ENCODE measurements at regions not wholly inside any gene's neighbourhood (a gene's known extent, or its start where the extent isn't known, plus 50 kb on each side); places are given as distances from the start of the nearest gene placed in this dataset.
"Not testable (repeated sequence)": the region's sequence is repeated elsewhere in the genome, so short reads cannot be mapped to it uniquely, and the experiment has no call there.

DNA sequence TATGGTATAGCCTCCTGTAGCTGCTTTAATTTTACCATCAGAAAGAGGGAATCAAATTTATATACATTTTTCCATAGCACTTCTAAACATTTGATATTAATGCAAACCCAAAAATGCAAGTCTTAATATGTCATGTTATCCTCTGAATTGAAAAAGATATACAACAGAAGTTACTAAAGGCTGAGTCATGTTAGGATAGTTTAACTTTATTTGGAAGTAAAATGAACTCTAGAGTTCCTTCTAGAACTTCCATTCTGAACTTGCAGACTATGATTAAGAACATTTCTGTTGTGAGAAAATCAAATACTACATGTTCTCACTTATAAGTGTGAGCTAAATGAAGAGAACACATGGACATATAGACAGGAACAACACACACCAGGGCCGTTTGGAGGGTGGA, 317.3 kb upstream of the PRR16 start:
- peak; percentile 44 for DNase-seq
- Histone ChIP-seq H3K9me2 (ENCODE audit: insufficient read depth) (no peaks in the 10 kb centered on the region), H3K36me3 (ENCODE audit: low read depth) (no peaks in the 10 kb centered on the region), H3K27me3 (replicated peaks; ENCODE audit: insufficient read depth) (no peaks in the 10 kb centered on the region), H4K20me1 (ENCODE audit: insufficient read depth) (no peaks in the 10 kb centered on the region), H2AFZ (no peak overlapping the region), H3K9ac (no peak overlapping the region), H3F3A (ENCODE audit: insufficient read depth) (peaks cover 9% of the 10 kb centered on the region), H3K27ac (no peak overlapping the region), H3K79me2 (ENCODE audit: insufficient read depth) (no peaks in the 10 kb centered on the region), H3K9me3 (ENCODE audit: low read depth) (no peaks in the 10 kb centered on the region), H3K4me3 (no peak overlapping the region), H3K4me1 (ENCODE audit: insufficient read depth) (peaks cover 10% of the 10 kb centered on the region), H3K4me2 (ENCODE audit: unreplicated experiment) (peak overlapping the region; percentile 11)
- WGBS, 2 experiments (ENCODE audit: low coverage in 1 of 2, low lambda C conversion rate in 2 of 2, missing lambda C conversion rate in 2 of 2): 68 to 88% methylated on average over 1 of the region's 1 CpG
- in situ Hi-C loops (cut with MboI): no loop called here
- TF ChIP-seq EZH2 (IDR thresholded peaks at IDR 0.05; ENCODE audit: insufficient read depth, poor library complexity, severe bottlenecking): no peak
- no peak for TF ChIP-seq EZH2phosphoT487 (IDR thresholded peaks at IDR 0.05; ENCODE audit: insufficient read depth, low read depth)

GRCh38 chr5:120147911-120148310, 316.2 kb upstream of the PRR16 start:
- Histone ChIP-seq H3K4me1 (ENCODE audit: insufficient read depth) (peaks cover 20% of the 10 kb centered on the region), H3F3A (ENCODE audit: insufficient read depth) (peaks cover 17% of the 10 kb centered on the region)
- H3K9me3 ChIP-seq (ENCODE audit: low read depth); in situ Hi-C loops (cut with MboI); H3K27me3 ChIP-seq (replicated peaks; ENCODE audit: insufficient read depth); H4K20me1 ChIP-seq (ENCODE audit: insufficient read depth); H3K79me2 ChIP-seq (ENCODE audit: insufficient read depth); DNase-seq; H3K36me3 ChIP-seq (ENCODE audit: low read depth); H3K4me3 ChIP-seq; H3K9me2 ChIP-seq (ENCODE audit: insufficient read depth); H3K9ac ChIP-seq; H2AFZ ChIP-seq; H3K4me2 ChIP-seq (ENCODE audit: unreplicated experiment); H3K27ac ChIP-seq: not testable (repeated sequence)
- 96% methylated on average over 11 to 21 of the region's 23 CpGs for WGBS, 2 experiments (ENCODE audit: low coverage in 1 of 2, low lambda C conversion rate in 2 of 2, missing lambda C conversion rate in 2 of 2)

DNA sequence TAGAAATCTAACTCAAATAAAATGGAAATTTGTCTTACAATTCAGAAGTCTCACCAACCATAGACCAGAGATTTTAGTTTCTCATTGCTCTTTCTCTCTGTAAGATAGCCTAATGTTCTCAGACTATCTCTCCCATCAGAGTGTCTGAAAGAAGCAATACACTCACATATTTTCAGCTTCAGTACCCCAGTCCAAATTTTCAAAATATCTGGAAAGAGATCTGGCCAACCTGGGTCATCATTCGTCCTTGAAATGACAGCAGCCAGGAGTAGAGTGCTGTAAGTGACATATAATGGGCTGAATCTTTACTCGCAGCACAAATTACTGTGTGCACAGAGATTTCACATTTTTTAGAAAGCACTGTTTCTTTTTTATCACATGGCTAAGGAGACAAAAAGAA, 313.3 kb upstream of the PRR16 start:
- DNase-seq: no peak
- H3K27ac ChIP-seq: no peak overlapping the region
- no peak overlapping the region for H3K4me3 ChIP-seq
- no peaks in the 10 kb centered on the region for H3K9me2 ChIP-seq (ENCODE audit: insufficient read depth)
- 96% methylated on average over 2 of the region's 2 CpGs for WGBS, 2 experiments (ENCODE audit: low coverage in 1 of 2, low lambda C conversion rate in 2 of 2, missing lambda C conversion rate in 2 of 2)
- H3K27me3 ChIP-seq (replicated peaks; ENCODE audit: insufficient read depth): no peaks in the 10 kb centered on the region
- no peaks in the 10 kb centered on the region for H4K20me1 ChIP-seq (ENCODE audit: insufficient read depth)
- H3K36me3 ChIP-seq (ENCODE audit: low read depth): no peaks in the 10 kb centered on the region
- H3K9me3 ChIP-seq (ENCODE audit: low read depth): no peaks in the 10 kb centered on the region
- in situ Hi-C loops (cut with MboI): no loop called here
- H3K4me2 ChIP-seq (ENCODE audit: unreplicated experiment): no peak overlapping the region
- peaks cover 23% of the 10 kb centered on the region for H3K4me1 ChIP-seq (ENCODE audit: insufficient read depth)
- H3F3A ChIP-seq (ENCODE audit: insufficient read depth): peaks cover 22% of the 10 kb centered on the region
- no peak overlapping the region for H2AFZ ChIP-seq
- TF ChIP-seq EZH2phosphoT487 (IDR thresholded peaks at IDR 0.05; ENCODE audit: insufficient read depth, low read depth): no peak
- TF ChIP-seq EZH2 (IDR thresholded peaks at IDR 0.05; ENCODE audit: insufficient read depth, poor library complexity, severe bottlenecking): no peak
- no peaks in the 10 kb centered on the region for H3K79me2 ChIP-seq (ENCODE audit: insufficient read depth)
- H3K9ac ChIP-seq: no peak overlapping the region

- Histone ChIP-seq H3F3A (ENCODE audit: insufficient read depth) (peaks cover 22% of the 10 kb centered on the region), H3K4me1 (ENCODE audit: insufficient read depth) (peaks cover 23% of the 10 kb centered on the region), H4K20me1 (ENCODE audit: insufficient read depth) (no peaks in the 10 kb centered on the region), H3K4me3 (no peak overlapping the region), H3K36me3 (ENCODE audit: low read depth) (no peaks in the 10 kb centered on the region), H3K27ac (no peak overlapping the region), H3K9ac (no peak overlapping the region), H3K27me3 (replicated peaks; ENCODE audit: insufficient read depth) (no peaks in the 10 kb centered on the region), H2AFZ (no peak overlapping the region), H3K79me2 (ENCODE audit: insufficient read depth) (no peaks in the 10 kb centered on the region), H3K9me2 (ENCODE audit: insufficient read depth) (no peaks in the 10 kb centered on the region), H3K9me3 (ENCODE audit: low read depth) (no peaks in the 10 kb centered on the region), H3K4me2 (ENCODE audit: unreplicated experiment) (no peak overlapping the region)
- in situ Hi-C loops (cut with MboI): no loop called here
- no peak for DNase-seq
- TF ChIP-seq EZH2phosphoT487 (IDR thresholded peaks at IDR 0.05; ENCODE audit: insufficient read depth, low read depth) (no peak), EZH2 (IDR thresholded peaks at IDR 0.05; ENCODE audit: insufficient read depth, poor library complexity, severe bottlenecking) (no peak)
- WGBS, 2 experiments (ENCODE audit: low coverage in 1 of 2, low lambda C conversion rate in 2 of 2, missing lambda C conversion rate in 2 of 2): 98 to 100% methylated on average over 1 of the region's 1 CpG
Observed at GRCh38 chr5:120151181-120151580, 312.9 kb upstream of the PRR16 start.

DNA sequence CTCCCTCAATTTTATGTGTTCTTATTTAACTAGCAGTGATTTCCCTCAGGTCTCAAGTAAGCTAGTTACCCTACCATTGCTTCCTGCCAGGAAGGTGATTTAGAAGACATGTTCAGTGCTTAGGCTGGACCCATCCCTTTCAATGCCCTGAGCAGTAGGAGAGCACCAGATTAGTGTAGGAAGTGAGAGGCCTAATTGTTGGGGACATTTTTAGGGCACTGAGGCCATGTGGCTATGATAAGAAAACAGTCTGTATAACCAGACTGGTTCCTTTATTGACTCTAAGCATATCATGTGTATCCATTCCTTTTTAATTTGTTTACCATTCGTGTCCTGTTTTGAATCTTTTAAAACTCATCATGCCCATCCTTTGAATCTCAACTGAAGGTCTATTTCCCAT, 312.3 kb upstream of the PRR16 start:
- H3K9me2 ChIP-seq (ENCODE audit: insufficient read depth): no peaks in the 10 kb centered on the region
- TF ChIP-seq EZH2phosphoT487 (IDR thresholded peaks at IDR 0.05; ENCODE audit: insufficient read depth, low read depth) (no peak), EZH2 (IDR thresholded peaks at IDR 0.05; ENCODE audit: insufficient read depth, poor library complexity, severe bottlenecking) (no peak)
- peak overlapping the region; percentile 61 for H2AFZ ChIP-seq
- H3K4me2 ChIP-seq (ENCODE audit: unreplicated experiment): peak overlapping the region; percentile 68
- H3K9ac ChIP-seq: peak overlapping the region; percentile 22; the same call in 1 of the 2 replicates
- H3K79me2 ChIP-seq (ENCODE audit: insufficient read depth): no peaks in the 10 kb centered on the region
- no peaks in the 10 kb centered on the region for H3K9me3 ChIP-seq (ENCODE audit: low read depth)
- DNase-seq: no peak
- no peaks in the 10 kb centered on the region for H3K36me3 ChIP-seq (ENCODE audit: low read depth)
- H3K27me3 ChIP-seq (replicated peaks; ENCODE audit: insufficient read depth): no peaks in the 10 kb centered on the region
- peak overlapping the region; percentile 78 for H3K27ac ChIP-seq
- no peaks in the 10 kb centered on the region for H4K20me1 ChIP-seq (ENCODE audit: insufficient read depth)
- peaks cover 18% of the 10 kb centered on the region for H3F3A ChIP-seq (ENCODE audit: insufficient read depth)
- in situ Hi-C loops (cut with MboI): no loop called here
- H3K4me1 ChIP-seq (ENCODE audit: insufficient read depth): peaks cover 18% of the 10 kb centered on the region
- H3K4me3 ChIP-seq: peak overlapping the region; percentile 49
- WGBS, 2 experiments (ENCODE audit: low coverage in 1 of 2, low lambda C conversion rate in 2 of 2, missing lambda C conversion rate in 2 of 2): 89 to 97% methylated on average over 1 of the region's 1 CpG

Measured in GM23248 (cell line).